ENCODE measurements at regions not wholly inside any gene's neighbourhood (a gene's known extent, or its start where the extent isn't known, plus 50 kb on each side); places are given as distances from the start of the nearest gene placed in this dataset.

DNA sequence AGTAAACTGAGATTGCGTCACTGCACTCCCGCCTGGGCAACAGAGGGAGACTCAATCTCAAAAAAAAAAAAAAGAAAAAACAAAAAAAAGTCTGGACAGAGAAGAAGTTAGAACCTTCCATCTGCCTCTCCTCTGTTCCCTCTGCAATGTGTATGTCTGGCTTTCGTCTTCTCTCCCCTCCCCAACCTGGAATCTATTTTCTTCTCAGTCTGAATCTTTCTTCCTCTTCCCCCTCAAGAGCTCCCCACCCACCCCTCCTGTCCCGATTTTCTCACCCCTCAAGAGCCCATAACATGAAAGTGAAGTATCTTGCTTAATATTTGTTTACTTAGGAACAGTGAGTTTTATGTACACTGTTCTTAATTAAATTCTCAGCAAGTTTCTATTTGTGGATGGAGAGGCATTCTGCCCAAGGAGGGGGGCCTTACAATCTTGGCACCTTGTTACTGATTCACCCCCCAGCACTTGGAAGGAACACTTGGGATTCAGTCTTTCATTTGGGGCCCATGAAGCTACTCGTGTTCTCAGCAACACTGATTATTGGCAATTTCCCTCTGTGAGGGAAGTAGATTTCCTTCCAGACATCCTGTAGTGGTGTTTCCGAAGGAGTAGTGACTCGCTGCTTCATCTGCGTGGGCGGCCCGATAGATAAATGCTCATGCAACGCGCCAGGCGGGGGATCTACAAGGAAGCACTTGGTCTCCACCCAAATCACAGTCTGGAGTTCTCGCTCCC lies 69.3 kb upstream of the SRSF6 start:
- TF ChIP-seq, protein P1, sequence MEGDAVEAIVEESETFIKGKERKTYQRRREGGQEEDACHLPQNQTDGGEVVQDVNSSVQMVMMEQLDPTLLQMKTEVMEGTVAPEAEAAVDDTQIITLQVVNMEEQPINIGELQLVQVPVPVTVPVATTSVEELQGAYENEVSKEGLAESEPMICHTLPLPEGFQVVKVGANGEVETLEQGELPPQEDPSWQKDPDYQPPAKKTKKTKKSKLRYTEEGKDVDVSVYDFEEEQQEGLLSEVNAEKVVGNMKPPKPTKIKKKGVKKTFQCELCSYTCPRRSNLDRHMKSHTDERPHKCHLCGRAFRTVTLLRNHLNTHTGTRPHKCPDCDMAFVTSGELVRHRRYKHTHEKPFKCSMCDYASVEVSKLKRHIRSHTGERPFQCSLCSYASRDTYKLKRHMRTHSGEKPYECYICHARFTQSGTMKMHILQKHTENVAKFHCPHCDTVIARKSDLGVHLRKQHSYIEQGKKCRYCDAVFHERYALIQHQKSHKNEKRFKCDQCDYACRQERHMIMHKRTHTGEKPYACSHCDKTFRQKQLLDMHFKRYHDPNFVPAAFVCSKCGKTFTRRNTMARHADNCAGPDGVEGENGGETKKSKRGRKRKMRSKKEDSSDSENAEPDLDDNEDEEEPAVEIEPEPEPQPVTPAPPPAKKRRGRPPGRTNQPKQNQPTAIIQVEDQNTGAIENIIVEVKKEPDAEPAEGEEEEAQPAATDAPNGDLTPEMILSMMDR (IDR thresholded peaks at IDR 0.05) = no peak
- TF ChIP-seq POLR2A (IDR thresholded peaks at IDR 0.05) = no peak
- no peak for TF ChIP-seq POLR2AphosphoS5 (IDR thresholded peaks at IDR 0.05)

All from gastroesophageal sphincter (tissue), 3 donors.